Fibroblast of lung (primary cell): ENCODE measurements at regions not wholly inside any gene's neighbourhood (a gene's known extent, or its start where the extent isn't known, plus 50 kb on each side); places are given as distances from the start of the nearest gene placed in this dataset.

ENCODE experiments used
- CTCF ChIP-seq, 2 donors: IDR thresholded peaks in 1 of 2; conservative IDR thresholded peaks in 1 of 2; 1 replicate in 1 of 2; 2 replicates in 1 of 2; pipeline ENCODE4 v1.5.1; 2011 to 2012; ENCODE audit warnings: low read length in 2 of 2, control low read depth in 1 of 2, inconsistent platforms in 1 of 2, low read depth in 1 of 2, mild to moderate bottlenecking in 1 of 2
- EZH2 ChIP-seq: IDR thresholded peaks from 2 replicates; pipeline ENCODE4 v1.5.1; 2012; ENCODE audit warnings: low read length, control low read depth, mild to moderate bottlenecking; ENCODE audit errors: missing control alignments

DNA sequence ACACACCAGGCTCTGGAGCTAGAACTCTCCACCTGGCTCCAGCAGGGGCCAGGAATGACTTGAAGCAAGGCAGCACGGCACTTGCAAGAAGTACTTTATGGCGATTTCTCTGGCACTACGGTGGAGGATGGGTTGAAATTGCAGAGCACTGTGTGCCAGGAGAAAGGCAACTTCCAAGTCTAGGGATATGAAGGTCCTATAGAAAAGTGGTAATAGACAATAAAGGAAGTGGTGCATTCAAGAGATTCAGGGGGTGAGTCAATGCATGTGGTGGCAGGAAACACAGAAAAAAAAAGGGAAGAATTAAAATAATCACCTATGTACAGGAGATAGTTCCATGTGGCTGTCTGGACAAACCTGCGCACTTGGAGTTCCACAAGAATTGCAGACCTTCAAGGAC, 240.3 kb upstream of the DYNLRB2 start:
- no peak for TF ChIP-seq CTCF (conservative IDR thresholded peaks at IDR 0.05 in 1 of 2, IDR thresholded peaks at IDR 0.05 in 1 of 2; ENCODE audit: low read depth in 1 of 2, low read length in 2 of 2)
- no peak for TF ChIP-seq EZH2
